SHP77 treated with DMSO at 0.1 percent for 48 hours (cell line): ENCODE measurements at regions not wholly inside any gene's neighbourhood (a gene's known extent, or its start where the extent isn't known, plus 50 kb on each side); places are given as distances from the start of the nearest gene placed in this dataset.
"Not testable (repeated sequence)": the region's sequence is repeated elsewhere in the genome, so short reads cannot be mapped to it uniquely, and the experiment has no call there.

Experiments used
- DNase-seq: peaks from one replicate; lab custom pipeline; 2025; lab: John Stamatoyannopoulos, UW

GRCh38 chr6:113202852-113203714 is 654.1 kb upstream of the MARCKS start:
- DNase-seq = no peak

- no peak for DNase-seq
Observed at GRCh38 chr6:113203715-113204110, 653.4 kb upstream of the MARCKS start.

- DNase-seq = no peak
Observed at GRCh38 chr6:113205553-113205952, 651.6 kb upstream of the MARCKS start.

GRCh38 chr6:113208726-113209125 is 648.4 kb upstream of the MARCKS start:
- no peak for DNase-seq

GRCh38 chr6:113209315-113209714 is 647.8 kb upstream of the MARCKS start:
- DNase-seq = no peak

GRCh38 chr6:113211170-113211569 is 646.0 kb upstream of the MARCKS start:
- DNase-seq = no peak

GRCh38 chr6:113219783-113220182 is 637.4 kb upstream of the MARCKS start:
- no peak for DNase-seq

GRCh38 chr6:113220832-113221231 is 636.3 kb upstream of the MARCKS start:
- no peak for DNase-seq

GRCh38 chr6:113221850-113222249 is 635.3 kb upstream of the MARCKS start:
- DNase-seq = no peak

- DNase-seq = no peak
Observed at GRCh38 chr6:113246186-113246585, 611.0 kb upstream of the MARCKS start.

GRCh38 chr6:113248532-113248931 is 608.6 kb upstream of the MARCKS start:
- DNase-seq = no peak

GRCh38 chr6:113254194-113254593 is 603.0 kb upstream of the MARCKS start:
- DNase-seq = not testable (repeated sequence)

GRCh38 chr6:113258771-113259170 is 598.4 kb upstream of the MARCKS start:
- no peak for DNase-seq

GRCh38 chr6:113271437-113271836 is 585.7 kb upstream of the MARCKS start:
- DNase-seq = no peak

- no peak for DNase-seq
Observed at GRCh38 chr6:113276601-113277000, 580.5 kb upstream of the MARCKS start.

GRCh38 chr6:113277111-113277510 is 580.0 kb upstream of the MARCKS start:
- DNase-seq = no peak

- DNase-seq = no peak
Observed at GRCh38 chr6:113281014-113281413, 576.1 kb upstream of the MARCKS start.

GRCh38 chr6:113281431-113281830 is 575.7 kb upstream of the MARCKS start:
- no peak for DNase-seq

- no peak for DNase-seq
Observed at GRCh38 chr6:113287396-113287795, 569.7 kb upstream of the MARCKS start.

GRCh38 chr6:113288409-113288808 is 568.7 kb upstream of the MARCKS start:
- DNase-seq = no peak

- no peak for DNase-seq
Observed at GRCh38 chr6:113289166-113289565, 568.0 kb upstream of the MARCKS start.

GRCh38 chr6:113290684-113291083 is 566.5 kb upstream of the MARCKS start:
- no peak for DNase-seq

- no peak for DNase-seq
Observed at GRCh38 chr6:113291751-113292445, 565.2 kb upstream of the MARCKS start.
